ENCODE measurements at regions not wholly inside any gene's neighbourhood (a gene's known extent, or its start where the extent isn't known, plus 50 kb on each side); places are given as distances from the start of the nearest gene placed in this dataset.

GRCh38 chr2:10985260-10985659 is 73.5 kb downstream of the KCNF1 start:
- ATAC-seq, result no peak

GRCh38 chr2:10985901-10986535 is 74.3 kb downstream of the KCNF1 start:
- no peak for TF ChIP-seq ZFP30 (CRISPR knock-in tag; IDR thresholded peaks at IDR 0.05)
- no peak for TF ChIP-seq GLIS3 (CRISPR knock-in tag; IDR thresholded peaks at IDR 0.05)
- no peak for ATAC-seq

More at GRCh38 chr2:10985260-10985659, 73.5 kb downstream of the KCNF1 start:
- TF ChIP-seq ISL1 (CRISPR knock-in tag; IDR thresholded peaks at IDR 0.05) (no peak), CSDC2 (CRISPR knock-in tag; IDR thresholded peaks at IDR 0.05) (no peak), ZNF8 (CRISPR knock-in tag; IDR thresholded peaks at IDR 0.05) (no peak), BACH2 (CRISPR knock-in tag; IDR thresholded peaks at IDR 0.05; ENCODE audit: borderline replicate concordance) (no peak), PPARA (CRISPR knock-in tag; IDR thresholded peaks at IDR 0.05; ENCODE audit: borderline replicate concordance) (no peak), PATZ1 (CRISPR knock-in tag; IDR thresholded peaks at IDR 0.05; ENCODE audit: borderline replicate concordance) (no peak), TCF4 (CRISPR knock-in tag; IDR thresholded peaks at IDR 0.05; ENCODE audit: borderline replicate concordance) (no peak), ZFP3 (CRISPR knock-in tag; IDR thresholded peaks at IDR 0.05) (no peak), TSHZ2 (CRISPR knock-in tag; IDR thresholded peaks at IDR 0.05) (no peak), POU6F1 (CRISPR knock-in tag; IDR thresholded peaks at IDR 0.05; ENCODE audit: borderline replicate concordance, low read depth) (no peak), ESRRG (CRISPR knock-in tag; IDR thresholded peaks at IDR 0.05) (no peak), CSRNP3 (CRISPR knock-in tag; IDR thresholded peaks at IDR 0.05) (no peak), SNAI2 (CRISPR knock-in tag; IDR thresholded peaks at IDR 0.05) (no peak), OSR1 (CRISPR knock-in tag; IDR thresholded peaks at IDR 0.05) (no peak), ZFP30 (CRISPR knock-in tag; IDR thresholded peaks at IDR 0.05) (no peak), TOX (CRISPR knock-in tag; IDR thresholded peaks at IDR 0.05; ENCODE audit: borderline replicate concordance) (no peak), ZNF565 (CRISPR knock-in tag; conservative IDR thresholded peaks at IDR 0.05; ENCODE audit: low read depth) (no peak), RARB (CRISPR knock-in tag; IDR thresholded peaks at IDR 0.05) (no peak), ZC3H10 (CRISPR knock-in tag; IDR thresholded peaks at IDR 0.05) (no peak), ZNF70 (CRISPR knock-in tag; IDR thresholded peaks at IDR 0.05) (no peak)

GRCh38 chr2:10987439-10987838 is 75.7 kb downstream of the KCNF1 start:
- no peak for ATAC-seq
- TF ChIP-seq ZNF8 (CRISPR knock-in tag; IDR thresholded peaks at IDR 0.05) (no peak), ARNTL (CRISPR knock-in tag; IDR thresholded peaks at IDR 0.05; ENCODE audit: borderline replicate concordance, low read depth) (no peak), CREB5 (CRISPR knock-in tag; IDR thresholded peaks at IDR 0.05; ENCODE audit: low read depth) (no peak), BACH2 (CRISPR knock-in tag; IDR thresholded peaks at IDR 0.05; ENCODE audit: borderline replicate concordance) (no peak), CSRNP3 (CRISPR knock-in tag; IDR thresholded peaks at IDR 0.05) (no peak), TCF4 (CRISPR knock-in tag; IDR thresholded peaks at IDR 0.05; ENCODE audit: borderline replicate concordance) (no peak), ISL1 (CRISPR knock-in tag; IDR thresholded peaks at IDR 0.05) (no peak), RARB (CRISPR knock-in tag; IDR thresholded peaks at IDR 0.05) (no peak), PPARA (CRISPR knock-in tag; IDR thresholded peaks at IDR 0.05; ENCODE audit: borderline replicate concordance) (no peak), ZFP30 (CRISPR knock-in tag; IDR thresholded peaks at IDR 0.05) (no peak), ZFP3 (CRISPR knock-in tag; IDR thresholded peaks at IDR 0.05) (no peak), SNAI2 (CRISPR knock-in tag; IDR thresholded peaks at IDR 0.05) (no peak), ZNF565 (CRISPR knock-in tag; conservative IDR thresholded peaks at IDR 0.05; ENCODE audit: low read depth) (no peak), PATZ1 (CRISPR knock-in tag; IDR thresholded peaks at IDR 0.05; ENCODE audit: borderline replicate concordance) (no peak), CSDC2 (CRISPR knock-in tag; IDR thresholded peaks at IDR 0.05) (no peak), ZNF70 (CRISPR knock-in tag; IDR thresholded peaks at IDR 0.05) (no peak), TOX (CRISPR knock-in tag; IDR thresholded peaks at IDR 0.05; ENCODE audit: borderline replicate concordance) (no peak)

Measured in SK-N-SH treated with all-trans-retinoic acid at 6 μM for 48 hours (cell line).